Activated CD4-positive, alpha-beta T cell treated with anti-CD3 and anti-CD28 coated beads, Interleukin-2, amount 10 ng/mL, durations not matched to agents 7 days and 5 days (primary cell): ENCODE measurements at regions not wholly inside any gene's neighbourhood (a gene's known extent, or its start where the extent isn't known, plus 50 kb on each side); places are given as distances from the start of the nearest gene placed in this dataset.
"Not testable (repeated sequence)": the region's sequence is repeated elsewhere in the genome, so short reads cannot be mapped to it uniquely, and the experiment has no call there.

Source experiments
- CTCF ChIA-PET: fragments of 350-600 bp; sonication (Branson Sonifier 250); formaldehyde crosslinking; loops from one replicate; lab custom pipeline; 2021; ENCODE audit warnings: antibody characterized with exemption; lab: Charles Lee
- POLR2A ChIA-PET: fragments of 350-600 bp; sonication (Branson Sonifier 250); formaldehyde crosslinking; loops from one replicate; lab custom pipeline; 2021; ENCODE audit warnings: antibody characterized with exemption; lab: Charles Lee
- DNase-seq: peaks from one replicate; pipeline ENCODE4 v3.0.0-alpha.2; 2020
- H3K27ac Mint-ChIP-seq: one replicate; pipeline ENCODE4 v1.8.0; 2021; ENCODE audit warnings: mild to moderate bottlenecking, moderate library complexity, mixed read lengths
- H3K27me3 Mint-ChIP-seq: one replicate; pipeline ENCODE4 v1.8.0; 2021; ENCODE audit warnings: mixed read lengths
- H3K36me3 Mint-ChIP-seq: one replicate; pipeline ENCODE4 v1.8.0; 2021; ENCODE audit warnings: low read depth, mixed read lengths
- H3K4me1 Mint-ChIP-seq: one replicate; pipeline ENCODE4 v1.8.0; 2021; ENCODE audit warnings: mixed read lengths
- H3K4me3 Mint-ChIP-seq: one replicate; pipeline ENCODE4 v1.8.0; 2021; ENCODE audit warnings: mild to moderate bottlenecking, moderate library complexity, mixed read lengths
- H3K9me3 Mint-ChIP-seq: one replicate; pipeline ENCODE4 v1.8.0; 2021; ENCODE audit warnings: mixed read lengths

DNA sequence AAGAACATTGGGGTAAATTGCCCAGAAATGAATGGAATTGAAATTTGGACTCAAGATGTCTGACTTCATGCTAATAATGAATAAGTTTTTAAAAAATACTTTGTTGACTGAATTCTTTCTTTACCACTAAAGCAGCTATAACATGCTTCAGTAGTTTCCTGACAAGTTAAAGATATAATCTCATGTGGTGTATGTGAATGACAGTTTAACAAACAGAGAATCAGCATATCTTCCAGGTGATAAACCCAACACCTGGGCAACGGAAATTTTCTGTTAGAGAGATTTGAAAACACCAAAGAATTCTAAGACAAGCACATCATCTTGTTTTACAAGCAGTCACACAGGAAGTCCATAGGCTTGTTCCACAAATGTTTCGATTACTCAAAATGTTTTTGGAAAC lies 372.6 kb upstream of the VRK2 start:
- H3K36me3 Mint-ChIP-seq, result no peaks in the 10 kb centered on the region
- H3K4me3 Mint-ChIP-seq, result no peak overlapping the region
- DNase-seq, result no peak
- POLR2A ChIA-PET, result no interaction called here
- no peak overlapping the region for H3K27ac Mint-ChIP-seq
- H3K9me3 Mint-ChIP-seq, result no peaks in the 10 kb centered on the region
- H3K4me1 Mint-ChIP-seq, result no peaks in the 10 kb centered on the region
- H3K27me3 Mint-ChIP-seq, result peaks cover 2% of the 10 kb centered on the region
- CTCF ChIA-PET, result no interaction called here

GRCh38 chr2:57674743-57675142 lies 371.9 kb upstream of the VRK2 start:
- ChIA-PET POLR2A (no interaction called here), CTCF (no interaction called here)
- no peak for DNase-seq
- Mint-ChIP-seq H3K36me3 (no peaks in the 10 kb centered on the region), H3K27me3 (peaks cover 2% of the 10 kb centered on the region), H3K4me1 (no peaks in the 10 kb centered on the region), H3K27ac (no peak overlapping the region), H3K9me3 (no peaks in the 10 kb centered on the region), H3K4me3 (no peak overlapping the region)

GRCh38 chr2:57677296-57677695 lies 369.3 kb upstream of the VRK2 start:
- ChIA-PET CTCF (no interaction called here), POLR2A (no interaction called here)
- no peaks in the 10 kb centered on the region for H3K36me3 Mint-ChIP-seq
- no peaks in the 10 kb centered on the region for H3K4me1 Mint-ChIP-seq
- no peak overlapping the region for H3K27ac Mint-ChIP-seq
- peaks cover 2% of the 10 kb centered on the region for H3K27me3 Mint-ChIP-seq
- no peak overlapping the region for H3K4me3 Mint-ChIP-seq
- H3K9me3 Mint-ChIP-seq, result no peaks in the 10 kb centered on the region
- no peak for DNase-seq

- no peak overlapping the region for H3K4me3 Mint-ChIP-seq
- no peaks in the 10 kb centered on the region for H3K36me3 Mint-ChIP-seq
- ChIA-PET POLR2A (no interaction called here), CTCF (no interaction called here)
- H3K27me3 Mint-ChIP-seq, result no peaks in the 10 kb centered on the region
- DNase-seq, result no peak
- H3K9me3 Mint-ChIP-seq, result no peaks in the 10 kb centered on the region
- peaks cover 6% of the 10 kb centered on the region for H3K4me1 Mint-ChIP-seq
- no peak overlapping the region for H3K27ac Mint-ChIP-seq
These were observed 365.0 kb upstream of the VRK2 start for GRCh38 chr2:57681650-57682049.

GRCh38 chr2:57685032-57685431 lies 361.6 kb upstream of the VRK2 start:
- peaks cover 4% of the 10 kb centered on the region for H3K9me3 Mint-ChIP-seq
- no peak overlapping the region for H3K27ac Mint-ChIP-seq
- DNase-seq, result no peak
- CTCF ChIA-PET, result no interaction called here
- H3K4me1 Mint-ChIP-seq, result peaks cover 6% of the 10 kb centered on the region
- H3K4me3 Mint-ChIP-seq, result no peak overlapping the region
- POLR2A ChIA-PET, result no interaction called here
- no peaks in the 10 kb centered on the region for H3K27me3 Mint-ChIP-seq
- H3K36me3 Mint-ChIP-seq, result no peaks in the 10 kb centered on the region

DNA sequence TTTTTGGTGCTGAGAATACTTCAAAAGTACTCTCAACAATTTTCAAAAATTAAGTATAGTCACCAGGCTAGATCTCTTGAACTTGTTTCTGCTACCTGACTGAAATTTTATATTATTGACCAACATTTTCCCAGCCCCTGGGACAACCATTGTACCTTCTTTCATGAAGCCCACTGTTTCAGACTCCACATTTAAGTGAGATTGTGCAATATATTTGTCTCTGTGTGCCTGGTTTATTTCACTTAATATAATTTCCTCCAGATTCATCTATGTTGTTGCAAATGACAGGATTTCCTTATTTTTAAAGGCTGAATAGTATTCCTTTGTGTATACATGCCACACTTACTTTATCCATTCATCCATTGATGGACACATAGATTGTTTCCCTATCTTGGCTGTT lies 354.2 kb upstream of the VRK2 start:
- ChIA-PET CTCF (no interaction called here), POLR2A (no interaction called here)
- DNase-seq, result no peak
- no peaks in the 10 kb centered on the region for H3K36me3 Mint-ChIP-seq
- no peak overlapping the region for H3K27ac Mint-ChIP-seq
- no peaks in the 10 kb centered on the region for H3K4me1 Mint-ChIP-seq
- no peaks in the 10 kb centered on the region for H3K27me3 Mint-ChIP-seq
- peaks cover 4% of the 10 kb centered on the region for H3K9me3 Mint-ChIP-seq
- H3K4me3 Mint-ChIP-seq, result no peak overlapping the region

GRCh38 chr2:57693177-57693576 lies 353.4 kb upstream of the VRK2 start:
- ChIA-PET CTCF (no interaction called here), POLR2A (no interaction called here)
- DNase-seq, result no peak
- no peaks in the 10 kb centered on the region for H3K36me3 Mint-ChIP-seq
- H3K9me3 Mint-ChIP-seq, result peaks cover 4% of the 10 kb centered on the region
- H3K4me3 Mint-ChIP-seq, result no peak overlapping the region
- no peaks in the 10 kb centered on the region for H3K4me1 Mint-ChIP-seq
- H3K27ac Mint-ChIP-seq, result no peak overlapping the region
- no peaks in the 10 kb centered on the region for H3K27me3 Mint-ChIP-seq

GRCh38 chr2:57693965-57694364 lies 352.6 kb upstream of the VRK2 start:
- POLR2A ChIA-PET, result no interaction called here
- Mint-ChIP-seq H3K9me3 (peaks cover under 1% of the 10 kb centered on the region), H3K4me3 (no peak overlapping the region), H3K4me1 (no peaks in the 10 kb centered on the region), H3K36me3 (no peaks in the 10 kb centered on the region), H3K27me3 (no peaks in the 10 kb centered on the region), H3K27ac (no peak overlapping the region)
- CTCF ChIA-PET, result no interaction called here
- no peak for DNase-seq

DNA sequence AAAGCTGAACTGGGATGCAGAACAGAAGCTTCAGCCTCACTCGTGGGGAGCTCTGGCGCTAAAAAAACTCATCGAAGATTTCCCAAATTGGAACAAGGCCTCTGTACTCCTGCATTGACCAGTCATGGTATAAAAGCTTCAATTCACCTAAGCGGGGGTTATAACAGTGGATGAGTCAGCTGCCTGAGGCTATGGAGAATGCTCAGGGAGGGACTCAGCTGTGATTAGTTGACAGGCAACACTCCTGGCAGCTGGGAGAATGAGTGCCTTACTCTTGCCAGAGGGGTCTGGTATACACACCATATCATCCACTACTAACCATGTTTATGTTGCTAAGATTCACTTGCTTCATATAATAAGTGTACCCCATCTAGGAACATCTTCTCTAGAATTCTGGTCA lies 350.6 kb upstream of the VRK2 start:
- no peaks in the 10 kb centered on the region for H3K9me3 Mint-ChIP-seq
- CTCF ChIA-PET, result no interaction called here

DNA sequence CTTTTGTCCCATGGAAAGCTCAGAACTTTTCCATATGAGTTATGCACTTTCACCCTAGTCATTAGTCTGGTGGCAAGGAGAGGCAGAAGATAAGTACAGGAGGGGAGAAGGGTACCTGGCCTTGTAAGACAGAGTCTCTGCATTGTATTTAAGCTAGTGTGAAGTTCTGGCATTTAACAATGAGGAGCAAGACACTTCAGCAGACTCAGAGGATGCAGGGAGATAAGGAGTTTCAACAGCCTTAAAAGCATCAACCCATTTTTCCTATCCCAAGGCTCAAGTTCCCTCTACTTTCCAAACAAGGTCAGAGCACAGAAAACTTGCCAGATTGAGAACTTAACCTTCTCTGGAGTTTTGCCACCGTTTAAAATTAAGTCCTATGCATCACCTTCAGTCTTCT lies 348.2 kb upstream of the VRK2 start:
- H3K27me3 Mint-ChIP-seq, result no peaks in the 10 kb centered on the region
- H3K4me3 Mint-ChIP-seq, result no peak overlapping the region
- H3K4me1 Mint-ChIP-seq, result no peaks in the 10 kb centered on the region
- DNase-seq, result no peak
- POLR2A ChIA-PET, result no interaction called here
- H3K27ac Mint-ChIP-seq, result no peak overlapping the region
- no peaks in the 10 kb centered on the region for H3K9me3 Mint-ChIP-seq
- CTCF ChIA-PET, result no interaction called here
- no peaks in the 10 kb centered on the region for H3K36me3 Mint-ChIP-seq

More for the DNA sequence above, 350.6 kb upstream of the VRK2 start:
- Mint-ChIP-seq H3K27me3 (no peaks in the 10 kb centered on the region), H3K27ac (no peak overlapping the region), H3K4me1 (no peaks in the 10 kb centered on the region), H3K36me3 (no peaks in the 10 kb centered on the region), H3K4me3 (no peak overlapping the region)
- DNase-seq, result no peak
- POLR2A ChIA-PET, result no interaction called here

DNA sequence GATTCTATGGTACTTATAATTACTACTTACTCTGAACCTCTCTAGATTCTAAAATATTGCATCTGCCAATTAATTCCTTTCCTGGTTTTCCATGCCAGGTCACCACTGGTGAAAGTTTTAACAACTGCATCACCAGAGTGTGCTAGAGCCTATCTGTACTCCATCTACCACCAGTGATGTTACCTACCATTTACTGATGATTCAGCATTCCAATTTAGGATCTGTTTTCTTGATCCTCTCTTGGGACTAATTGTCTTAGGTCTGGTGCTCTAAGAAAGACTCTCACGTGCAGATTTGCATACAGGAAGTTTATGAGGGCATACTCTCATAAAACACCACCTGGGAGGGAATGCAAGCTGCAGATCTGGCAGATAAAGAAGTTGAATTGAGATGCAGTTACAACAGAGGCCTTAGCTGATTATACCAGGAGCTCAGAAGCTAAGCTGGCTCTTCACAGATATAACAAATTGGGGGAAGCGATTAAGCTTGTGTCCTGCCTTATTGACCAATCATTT lies 347.6 kb upstream of the VRK2 start:
- Mint-ChIP-seq H3K36me3 (no peaks in the 10 kb centered on the region), H3K4me3 (no peak overlapping the region), H3K9me3 (no peaks in the 10 kb centered on the region), H3K27me3 (no peaks in the 10 kb centered on the region), H3K4me1 (no peaks in the 10 kb centered on the region), H3K27ac (no peak overlapping the region)
- CTCF ChIA-PET, result no interaction called here
- POLR2A ChIA-PET, result no interaction called here
- no peak for DNase-seq

- Mint-ChIP-seq H3K36me3 (no peaks in the 10 kb centered on the region), H3K4me1 (no peaks in the 10 kb centered on the region), H3K27ac (no peak overlapping the region), H3K9me3 (no peaks in the 10 kb centered on the region), H3K4me3 (no peak overlapping the region), H3K27me3 (no peaks in the 10 kb centered on the region)
- DNase-seq, result no peak
- ChIA-PET POLR2A (no interaction called here), CTCF (no interaction called here)
These were observed 345.2 kb upstream of the VRK2 start for GRCh38 chr2:57701391-57701791.

GRCh38 chr2:57703407-57703806 lies 343.2 kb upstream of the VRK2 start:
- POLR2A ChIA-PET, result no interaction called here
- H3K4me1 Mint-ChIP-seq, result no peaks in the 10 kb centered on the region
- no peaks in the 10 kb centered on the region for H3K36me3 Mint-ChIP-seq
- no peaks in the 10 kb centered on the region for H3K9me3 Mint-ChIP-seq
- no peaks in the 10 kb centered on the region for H3K27me3 Mint-ChIP-seq
- CTCF ChIA-PET, result no interaction called here
- no peak overlapping the region for H3K27ac Mint-ChIP-seq
- H3K4me3 Mint-ChIP-seq, result no peak overlapping the region
- DNase-seq, result no peak

- H3K9me3 Mint-ChIP-seq, H3K36me3 Mint-ChIP-seq, H3K4me3 Mint-ChIP-seq, DNase-seq, CTCF ChIA-PET, H3K27me3 Mint-ChIP-seq, H3K4me1 Mint-ChIP-seq, H3K27ac Mint-ChIP-seq: not testable (repeated sequence)
- POLR2A ChIA-PET, result interaction anchor here (0.6 kb wide), 1 partner anchor 1961 kb away, joined by 4 read pairs; no protein-coding TSS in a partner anchor
These were observed 338.8 kb upstream of the VRK2 start for GRCh38 chr2:57707794-57708193.
